DMS53 (cell line): ENCODE measurements at regions not wholly inside any gene's neighbourhood (a gene's known extent, or its start where the extent isn't known, plus 50 kb on each side); places are given as distances from the start of the nearest gene placed in this dataset.
"Not testable (repeated sequence)": the region's sequence is repeated elsewhere in the genome, so short reads cannot be mapped to it uniquely, and the experiment has no call there.

Source experiments
- DNase-seq: peaks from one replicate; lab custom pipeline; 2025; lab: John Stamatoyannopoulos, UW

DNA sequence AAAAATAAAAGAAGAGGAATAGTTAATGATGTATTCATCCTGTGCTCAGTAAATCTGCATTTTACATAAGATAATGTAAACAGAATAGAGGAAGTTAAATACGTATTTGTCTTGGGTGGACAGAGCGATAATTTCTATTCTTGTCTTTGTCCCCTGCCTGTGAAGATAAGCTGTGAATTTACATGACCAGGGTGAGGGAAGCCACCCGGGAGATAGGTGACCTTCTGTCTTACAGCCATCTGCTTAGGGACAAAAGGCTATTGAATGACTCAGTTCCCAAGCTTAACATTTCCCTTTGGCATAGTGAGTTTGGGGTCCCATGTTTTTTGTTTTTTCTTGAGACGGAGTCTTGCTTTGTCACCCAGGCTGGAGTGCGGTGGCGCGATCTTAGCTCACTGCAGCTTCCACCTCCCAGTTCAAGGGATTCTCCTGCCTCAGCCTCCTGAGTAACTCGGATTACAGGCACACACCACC, 88.7 kb upstream of the KCTD7 start:
- DNase-seq, result no peak

DNA sequence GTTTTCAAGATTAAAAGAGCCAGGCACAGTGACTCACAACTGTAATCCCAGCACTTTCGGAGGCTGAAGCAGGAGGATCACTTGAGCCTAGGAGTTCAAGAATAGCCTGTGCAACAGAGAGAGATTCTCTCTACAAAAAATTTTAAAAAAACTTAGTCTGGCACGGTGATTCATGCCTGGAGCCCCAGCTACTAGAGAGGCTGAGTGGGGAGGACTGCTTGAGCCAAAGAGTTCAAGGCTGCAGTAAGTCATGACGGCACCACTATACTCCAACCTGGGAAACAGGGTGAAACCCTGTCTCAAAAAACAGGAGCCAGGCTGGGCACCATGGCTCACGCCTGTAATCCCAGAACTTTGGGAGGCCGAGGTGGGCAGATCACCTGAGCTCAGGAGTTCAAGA, 86.6 kb upstream of the KCTD7 start:
- no peak for DNase-seq

DNA sequence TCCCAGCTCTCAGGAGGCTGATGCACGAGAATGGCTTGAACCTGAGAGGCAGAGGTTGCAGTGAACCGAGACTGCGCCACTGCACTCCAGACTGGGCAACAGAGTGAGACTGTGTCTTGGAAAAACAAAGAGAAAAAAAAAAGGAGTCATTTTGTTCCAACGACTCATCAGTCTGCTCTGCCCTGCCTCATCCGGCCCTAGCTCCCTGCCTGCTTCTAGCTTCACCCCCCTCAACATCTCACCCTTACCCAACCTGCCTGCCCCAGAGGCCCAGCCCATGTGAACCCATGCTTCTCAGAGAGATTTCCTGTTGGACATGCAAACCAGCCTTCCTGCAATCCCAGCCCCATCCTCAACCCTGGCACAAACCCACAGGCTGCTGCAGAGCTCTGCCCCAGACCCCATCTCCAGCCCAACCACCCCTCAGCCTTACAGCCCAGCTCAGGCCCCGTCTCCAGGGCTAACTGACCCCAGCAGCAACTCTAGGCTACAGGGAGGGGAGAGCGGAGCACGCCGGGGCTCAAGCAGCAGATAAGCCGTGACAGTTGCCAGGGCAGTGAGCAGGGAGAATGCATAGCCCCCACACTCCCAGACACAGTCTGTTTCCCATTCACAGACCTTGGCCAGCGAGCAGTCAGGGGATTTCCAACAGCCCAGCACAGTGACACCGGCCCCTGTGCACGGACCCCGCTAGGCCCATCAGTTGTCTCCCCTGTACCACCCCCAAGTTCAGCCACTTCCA, 86.0 kb upstream of the KCTD7 start:
- DNase-seq, result peak; percentile 27

DNA sequence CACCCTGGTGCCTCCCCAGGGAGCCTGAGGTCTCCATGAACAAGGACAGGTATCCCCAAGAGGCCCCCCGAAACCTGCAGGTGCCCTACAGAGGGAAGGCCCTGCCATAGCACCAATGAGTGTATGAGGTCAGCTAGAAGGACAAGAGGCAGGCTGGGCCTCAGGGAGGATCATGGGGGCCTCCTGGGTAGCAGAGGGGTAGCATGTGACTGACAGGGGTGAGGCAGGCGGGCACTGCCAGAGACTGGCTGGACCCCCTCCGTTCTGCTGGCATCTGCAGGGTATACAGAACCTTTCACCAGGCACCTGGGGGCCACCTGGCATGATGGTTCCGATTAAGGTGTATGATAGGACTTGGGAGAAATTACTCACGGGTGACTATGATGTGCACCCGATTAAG, 79.2 kb upstream of the KCTD7 start:
- no peak for DNase-seq

DNA sequence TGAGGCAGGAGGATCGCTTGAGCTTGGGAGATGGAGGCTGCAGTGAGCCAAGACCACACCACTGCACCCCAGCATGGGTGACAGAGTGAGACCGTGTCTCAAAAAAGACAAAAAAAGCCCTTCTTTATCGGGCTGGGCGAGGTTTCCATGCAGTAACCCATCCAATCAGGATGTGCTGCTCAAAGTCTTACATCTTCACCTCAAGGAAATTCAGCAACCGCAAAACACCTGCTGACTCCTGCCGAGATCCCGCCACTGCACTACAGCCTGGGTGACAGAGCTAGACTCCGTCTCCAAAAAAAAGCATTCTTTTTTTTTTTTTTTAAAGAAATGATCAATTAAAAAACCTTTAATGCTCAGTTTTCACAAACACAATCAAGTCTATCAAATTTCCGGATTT, 75.7 kb upstream of the KCTD7 start:
- no peak for DNase-seq

DNA sequence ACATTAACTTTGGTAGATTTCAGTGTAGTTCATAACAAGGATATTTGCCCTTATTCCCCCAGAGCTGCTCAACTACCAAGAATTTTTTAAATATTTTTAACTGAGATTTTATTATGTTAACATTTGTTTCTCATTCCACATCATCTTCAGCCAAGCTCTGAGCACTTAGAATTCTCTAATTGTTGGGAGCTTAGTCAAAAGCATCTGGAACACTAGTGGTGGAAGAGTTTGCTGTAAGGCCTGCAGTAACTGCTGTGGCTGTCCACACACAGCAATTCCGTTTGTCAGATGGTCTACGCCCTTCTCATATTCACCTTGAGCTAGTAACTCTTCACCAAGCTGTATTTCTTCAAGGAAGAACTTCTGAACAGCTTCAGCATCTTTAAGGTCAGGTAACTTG, 75.0 kb upstream of the KCTD7 start:
- not testable (repeated sequence) for DNase-seq

DNA sequence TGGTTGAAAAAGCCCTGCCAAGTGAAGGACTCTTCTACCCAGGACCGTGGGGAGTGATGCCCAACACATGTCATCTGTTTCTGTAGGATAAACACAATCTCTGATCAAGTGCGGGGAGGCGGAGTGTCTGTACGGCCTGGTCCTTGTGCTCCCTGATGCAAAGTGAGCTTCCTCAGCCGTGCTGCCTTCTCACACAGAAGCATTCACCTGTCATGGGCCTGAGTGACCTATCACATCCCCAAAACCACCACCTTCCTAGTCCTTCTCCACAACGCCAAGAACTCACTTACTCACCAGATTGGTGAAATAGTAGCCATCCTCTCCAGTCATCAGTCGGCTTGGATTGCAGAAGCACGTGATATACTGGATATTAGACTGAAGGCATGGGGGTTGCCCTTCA, 74.4 kb upstream of the KCTD7 start:
- not testable (repeated sequence) for DNase-seq

DNA sequence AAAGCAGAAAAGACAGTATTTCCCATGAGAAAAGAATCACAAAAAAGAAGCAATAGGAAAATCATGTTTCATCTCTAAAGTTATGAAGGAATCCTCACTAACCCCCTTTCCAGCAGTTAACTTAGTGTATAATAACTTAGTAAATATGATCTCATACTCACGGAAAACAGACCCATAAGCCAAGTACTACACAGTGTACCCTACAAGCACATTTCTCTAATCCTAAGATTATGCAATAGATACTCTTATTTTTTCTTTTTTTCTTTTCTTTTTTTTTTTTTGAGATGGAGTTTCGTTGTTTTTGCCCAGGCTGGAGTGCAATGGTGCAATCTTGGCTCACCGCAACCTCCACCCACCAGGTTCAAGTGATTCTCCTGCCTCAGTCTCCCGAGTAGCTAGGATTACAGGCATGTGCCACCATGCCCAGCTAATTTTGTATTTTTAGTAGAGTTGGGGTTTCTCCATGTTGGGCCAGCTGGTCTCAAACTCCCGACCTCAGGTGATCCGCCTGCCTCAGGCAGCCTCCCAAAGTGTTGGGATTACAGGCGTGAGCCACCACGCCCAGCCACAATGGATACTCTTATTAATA, 73.7 kb upstream of the KCTD7 start:
- DNase-seq, result not testable (repeated sequence)

DNA sequence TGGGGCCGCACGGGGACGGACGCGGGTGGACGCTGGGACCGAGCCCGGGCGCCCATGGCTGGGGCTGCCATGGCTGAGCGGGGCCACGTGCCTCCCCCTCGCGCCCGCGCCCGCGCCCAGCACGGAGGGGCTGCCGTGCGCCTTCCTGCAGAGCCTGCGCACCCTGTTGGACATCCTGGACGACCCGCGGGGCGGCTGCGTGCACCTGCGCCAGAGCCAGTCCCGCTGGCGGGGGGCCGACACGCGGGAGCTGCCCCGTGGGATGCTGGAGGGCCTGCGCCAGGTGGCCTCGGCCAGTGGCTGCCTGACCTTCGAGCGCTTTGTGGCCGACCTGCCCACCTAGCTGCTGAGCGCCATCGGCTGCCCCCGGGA, 72.5 kb upstream of the KCTD7 start:
- DNase-seq, result no peak

DNA sequence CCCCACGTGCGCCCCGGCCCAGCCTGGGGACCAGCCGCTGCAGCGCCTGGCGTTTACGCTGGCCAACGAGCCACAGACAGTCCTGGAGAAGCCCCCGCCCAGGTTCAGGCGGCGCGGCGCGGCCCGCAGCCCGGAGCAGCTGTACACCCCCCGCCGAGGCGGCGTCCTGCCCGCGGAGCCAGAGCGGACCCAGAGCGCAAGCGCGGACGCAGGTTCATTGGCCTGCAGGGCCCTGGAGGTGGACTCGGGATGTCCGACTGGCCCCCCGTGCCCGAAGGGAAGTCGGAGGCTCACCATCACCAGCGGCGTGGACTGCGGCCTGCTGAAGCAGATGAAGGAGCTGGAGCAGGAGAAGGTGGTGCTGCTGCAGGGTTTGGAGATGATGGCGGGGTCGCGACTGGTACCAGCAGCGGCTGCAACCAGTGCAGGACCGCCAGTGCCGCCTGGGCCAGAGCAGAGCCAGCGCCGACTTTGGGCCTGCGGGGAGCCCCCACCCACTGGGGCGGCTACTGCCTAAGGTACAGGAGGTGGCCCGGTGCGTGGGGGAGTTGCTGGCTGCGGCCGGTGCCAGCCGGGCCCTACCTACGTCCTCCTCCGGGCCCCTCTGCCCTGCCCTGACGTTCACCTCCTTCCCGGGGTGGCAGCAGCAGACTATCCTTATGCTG, 72.0 kb upstream of the KCTD7 start:
- DNase-seq, result no peak

DNA sequence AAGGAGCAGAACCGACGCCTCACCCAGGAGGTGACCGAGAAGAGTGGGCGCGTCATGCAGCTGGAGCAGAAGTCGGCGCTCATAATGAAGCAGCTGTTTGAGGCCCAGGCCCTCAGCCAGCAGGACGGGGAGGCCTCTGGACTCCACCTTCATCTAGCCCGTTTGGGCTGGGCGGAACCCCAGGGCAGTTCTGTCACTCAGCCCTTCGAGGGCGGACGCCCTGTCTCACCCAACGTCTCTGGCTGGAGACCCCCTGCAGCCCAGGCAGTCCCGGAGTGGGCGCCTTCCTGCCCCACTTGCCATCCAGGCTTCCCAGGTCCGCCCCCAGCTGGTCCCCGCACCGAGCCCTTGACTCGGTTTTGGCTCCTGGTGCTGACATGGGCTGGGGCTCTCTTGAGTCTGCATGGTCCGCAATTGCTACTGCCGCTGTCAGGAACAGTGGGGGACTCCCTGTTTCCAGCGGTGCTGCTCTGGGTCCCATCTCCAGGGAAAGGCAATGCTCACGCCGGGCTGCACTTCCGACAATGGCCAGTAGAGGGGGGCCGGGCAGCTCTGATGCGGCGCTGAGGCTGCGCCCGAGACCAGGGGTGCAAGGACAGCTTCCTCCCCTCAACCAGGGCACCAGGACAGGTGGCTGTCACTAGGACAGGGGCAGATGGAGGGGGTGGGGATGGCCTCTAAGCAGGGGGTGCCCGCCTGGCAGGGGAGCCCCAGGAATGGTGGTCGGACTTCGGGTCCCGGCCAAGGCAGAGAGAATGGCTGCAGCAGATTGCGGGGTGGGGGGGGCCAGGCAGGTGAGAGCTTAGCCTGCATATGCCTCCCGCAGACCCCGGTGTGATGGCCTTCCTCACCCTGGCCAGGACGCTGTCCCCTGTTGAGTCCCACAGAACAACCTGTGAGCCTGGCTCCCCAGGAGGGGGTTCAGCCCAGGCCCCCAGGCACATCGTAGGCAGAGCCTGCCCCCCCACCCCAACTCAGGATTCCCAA, 71.2 kb upstream of the KCTD7 start:
- peak; percentile 81 for DNase-seq

DNA sequence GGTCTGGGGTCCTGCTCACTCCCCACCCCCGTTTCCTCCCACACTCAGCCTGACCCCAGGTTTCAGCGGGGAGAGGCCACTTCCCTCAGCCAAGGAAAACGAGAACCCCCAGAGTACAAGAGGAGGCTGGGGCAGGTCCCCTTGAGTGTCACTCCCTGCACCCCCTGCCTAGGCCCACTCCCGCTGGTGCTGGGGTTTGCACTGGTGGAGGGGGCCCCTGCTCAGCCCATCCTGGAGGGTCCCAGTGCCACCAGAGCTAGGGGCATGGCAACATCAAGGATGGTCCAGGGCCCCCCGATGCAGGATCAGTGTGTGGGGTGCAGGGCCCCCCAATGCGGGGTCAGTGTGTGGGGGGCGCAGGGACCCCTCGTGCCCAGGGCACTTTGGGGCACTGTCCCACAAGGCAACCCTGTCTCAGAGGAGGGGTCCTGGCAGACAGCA, 70.5 kb upstream of the KCTD7 start:
- no peak for DNase-seq

DNA sequence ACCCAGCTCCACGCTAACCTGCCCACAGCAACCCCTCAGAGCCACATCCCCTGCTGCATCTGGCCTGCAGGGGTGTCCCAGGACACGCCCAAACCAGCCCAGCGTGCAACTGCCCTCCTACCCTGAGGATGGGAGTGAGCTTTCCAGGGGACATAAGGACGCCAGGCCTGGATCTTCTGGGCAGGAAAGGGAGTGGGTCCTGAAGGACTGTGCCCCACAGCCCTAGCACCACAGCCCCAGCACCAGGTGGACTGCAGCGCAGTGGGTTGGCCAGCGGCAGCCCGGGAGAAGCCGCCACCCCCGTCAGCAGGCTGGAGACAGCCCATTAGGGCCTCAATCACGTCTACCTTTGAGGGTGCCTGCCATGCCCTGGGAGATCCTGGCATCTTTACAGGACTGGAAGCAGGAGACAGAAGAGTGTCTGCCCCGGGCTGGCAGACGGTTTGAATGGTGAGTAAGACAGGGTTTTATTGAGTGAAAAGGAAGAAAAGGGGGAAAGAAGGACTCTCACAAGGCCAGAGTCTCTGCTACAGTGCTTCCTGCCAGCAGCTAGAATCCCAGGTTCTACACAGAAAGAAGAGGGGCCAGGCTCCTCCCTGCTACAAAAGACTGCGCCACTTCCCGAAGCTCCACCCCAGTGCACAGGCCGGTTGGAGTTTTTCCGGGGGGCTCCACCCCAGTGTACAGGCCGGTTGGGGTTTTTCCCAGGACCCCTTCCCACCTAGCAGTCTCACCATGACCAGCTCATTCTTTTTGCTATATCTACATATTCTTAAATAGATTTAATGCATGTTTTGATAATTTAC, 69.8 kb upstream of the KCTD7 start:
- DNase-seq, result peak; percentile 39

DNA sequence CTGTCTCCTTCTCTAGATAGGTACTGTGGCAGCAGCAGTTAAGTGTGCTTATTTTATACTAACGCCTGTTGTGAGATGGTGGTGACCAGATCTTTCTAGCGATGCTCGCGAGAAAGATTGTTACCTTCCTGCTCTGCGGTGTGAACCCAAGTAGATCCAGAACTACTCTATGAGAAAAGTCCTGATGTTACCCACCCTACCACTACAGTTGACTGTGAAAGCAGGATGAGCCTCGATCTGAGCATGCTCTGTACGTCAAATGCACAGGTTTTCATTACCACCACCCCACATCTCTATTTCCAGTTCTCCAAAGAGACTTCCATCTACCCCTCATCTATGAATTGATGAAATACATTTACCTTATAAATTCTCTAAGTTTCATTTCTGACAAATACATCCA, 64.6 kb upstream of the KCTD7 start:
- DNase-seq, result no peak

DNA sequence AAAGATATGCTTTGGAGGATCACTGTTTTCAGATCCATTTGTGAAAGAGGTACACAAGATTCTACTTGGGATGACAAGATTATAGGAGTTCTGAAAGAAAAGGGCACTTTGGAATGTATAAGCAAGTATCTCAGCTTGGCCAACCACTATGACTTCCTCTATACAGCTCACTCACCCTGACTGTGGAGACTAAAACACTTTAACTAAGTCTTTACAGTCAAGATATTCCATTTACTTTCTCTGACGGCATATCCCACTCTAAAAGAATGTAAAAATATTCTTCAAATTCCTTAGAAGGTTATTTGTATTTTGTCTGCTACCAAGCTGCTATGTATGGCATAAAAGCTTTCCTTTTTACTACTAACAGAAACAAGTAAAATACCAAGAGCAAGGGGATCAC, 58.5 kb upstream of the KCTD7 start:
- DNase-seq, result not testable (repeated sequence)

DNA sequence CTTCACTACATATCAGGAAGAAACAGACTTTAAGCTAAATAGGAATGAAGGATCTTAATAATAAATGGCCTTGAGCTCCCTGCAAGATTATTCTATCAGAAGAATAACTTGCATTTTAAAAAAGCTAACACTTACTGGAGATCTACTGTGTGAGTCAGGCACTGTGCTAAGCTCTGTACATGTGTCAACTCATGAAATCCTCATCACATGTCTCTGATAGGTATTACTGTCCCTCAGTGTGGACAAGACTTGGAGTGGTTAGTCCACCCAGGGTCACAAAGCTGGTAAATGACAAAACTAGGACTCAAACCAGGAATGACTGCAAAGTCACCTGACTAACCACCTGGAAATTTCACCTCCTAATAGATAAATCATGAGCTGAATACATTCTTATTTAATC, 57.1 kb upstream of the KCTD7 start:
- DNase-seq, result no peak

DNA sequence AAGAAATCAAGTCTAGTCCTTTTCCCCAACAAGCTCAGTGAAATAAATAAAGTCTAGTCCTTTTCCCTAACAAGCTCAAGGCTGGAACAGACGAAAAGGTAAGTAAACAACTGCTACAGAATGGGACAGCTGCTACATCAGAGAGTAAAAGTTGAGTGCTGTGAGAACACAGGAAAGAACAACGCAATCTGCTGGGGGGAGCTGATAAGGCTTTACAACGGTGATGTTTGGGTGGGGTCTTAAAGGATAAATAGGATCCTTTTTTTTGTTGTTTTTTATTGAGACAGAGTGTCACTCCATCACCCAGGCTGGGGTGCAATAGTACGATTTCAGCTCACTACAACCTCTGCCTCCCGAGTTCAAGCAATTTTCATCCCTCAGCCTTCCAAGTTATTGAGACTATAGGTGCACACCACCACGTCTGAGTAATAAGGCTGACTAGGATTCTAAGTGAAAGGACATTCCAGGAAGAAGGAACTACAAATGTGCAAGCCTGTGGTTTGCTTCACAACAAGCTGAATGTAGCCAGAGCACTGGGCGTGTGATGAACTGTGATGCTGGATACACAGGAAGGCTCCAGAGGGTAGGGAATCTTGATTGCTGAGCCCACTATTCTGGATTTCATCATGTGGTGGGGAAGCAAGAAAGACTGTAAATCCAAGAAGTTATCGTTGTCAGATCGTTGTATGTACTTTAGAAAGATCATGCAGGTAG, 54.7 kb upstream of the KCTD7 start:
- DNase-seq, result not testable (repeated sequence)

DNA sequence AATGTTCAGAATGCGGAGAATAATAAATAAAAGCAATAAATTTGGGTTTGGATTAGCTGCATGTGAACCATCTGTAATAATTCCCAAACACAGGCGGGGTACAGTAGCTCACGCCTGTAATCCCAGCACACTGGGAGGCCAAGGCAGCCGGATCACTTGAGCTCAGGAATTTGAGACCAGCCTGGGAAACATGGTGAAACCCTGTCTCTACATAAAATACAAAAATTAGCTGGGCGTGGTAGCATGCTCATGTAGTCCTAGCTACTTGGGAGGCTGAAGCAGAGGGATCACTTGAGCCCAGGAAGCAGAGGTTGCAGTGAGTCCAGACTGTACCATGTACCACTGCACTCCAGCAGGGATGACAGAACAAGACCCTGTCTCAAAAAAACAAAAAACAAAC, 53.9 kb upstream of the KCTD7 start:
- not testable (repeated sequence) for DNase-seq

DNA sequence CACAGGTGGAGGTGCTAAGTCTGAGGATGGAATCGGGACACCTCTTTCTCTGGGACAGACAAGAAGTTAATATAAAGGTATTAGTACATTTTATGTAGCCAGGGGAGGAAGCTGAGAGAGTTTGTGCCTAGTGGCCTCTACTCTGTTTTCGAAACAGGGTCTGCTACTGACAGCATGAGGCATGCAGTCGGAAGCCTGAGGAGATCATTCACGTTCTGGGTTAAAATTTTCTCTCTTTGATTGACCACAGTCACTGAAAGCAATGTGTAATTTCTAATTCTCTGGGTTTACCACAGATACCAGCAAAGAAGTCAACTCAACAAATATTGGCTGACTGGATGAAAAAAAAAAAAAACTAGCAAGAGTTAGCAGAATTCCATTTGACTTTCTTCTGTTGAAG, 53.3 kb upstream of the KCTD7 start:
- DNase-seq, result no peak

DNA sequence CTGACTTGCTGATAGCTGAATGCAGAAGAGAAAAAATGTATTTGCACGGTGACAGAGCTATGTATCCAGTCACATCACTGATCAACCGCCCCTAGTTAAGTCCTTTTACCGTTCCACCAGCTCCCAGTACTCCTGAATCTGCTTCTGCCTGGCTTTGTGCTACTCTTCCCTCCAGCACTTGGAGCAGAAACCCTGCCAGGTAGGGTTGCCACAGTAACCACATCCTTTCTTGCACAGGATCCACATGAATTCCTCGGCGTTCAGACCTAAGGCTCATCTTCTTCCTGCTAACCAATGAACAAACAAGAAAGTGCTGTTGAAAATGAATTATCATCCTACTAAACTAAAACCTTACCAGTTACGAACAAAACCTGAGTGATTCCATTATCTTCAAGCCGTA, 52.0 kb upstream of the KCTD7 start:
- no peak for DNase-seq
